Inflammatory macrophage (primary cell): ENCODE measurements at regions not wholly inside any gene's neighbourhood (a gene's known extent, or its start where the extent isn't known, plus 50 kb on each side); places are given as distances from the start of the nearest gene placed in this dataset.

ENCODE experiments used
- DNase-seq, 2 donors: peaks; one replicate each; pipeline ENCODE4 v3.0.0-alpha.2; 2020 to 2022

DNA sequence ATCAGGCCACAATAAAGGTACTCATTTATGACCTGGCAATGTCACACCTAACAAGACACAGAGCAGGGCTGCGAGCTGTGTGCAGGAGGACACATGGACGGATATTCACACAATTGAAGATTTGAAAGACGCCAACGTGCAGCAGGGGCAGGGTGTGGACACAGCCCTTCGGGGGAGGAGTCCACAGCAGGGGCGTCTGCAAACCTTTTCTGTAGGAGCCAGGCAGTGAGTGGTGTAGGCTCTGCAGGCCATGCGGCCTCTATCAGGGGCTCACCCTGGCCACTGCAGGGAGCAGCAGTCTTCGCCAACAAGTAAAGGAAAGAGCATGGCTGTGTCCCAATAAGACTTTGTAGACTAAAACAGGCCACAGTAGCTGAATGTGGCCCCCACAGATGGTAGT, 125.7 kb upstream of the SNTG2 start:
- DNase-seq: no peak

GRCh38 chr2:824524-824923, 126.1 kb upstream of the SNTG2 start:
- no peak for DNase-seq

DNA sequence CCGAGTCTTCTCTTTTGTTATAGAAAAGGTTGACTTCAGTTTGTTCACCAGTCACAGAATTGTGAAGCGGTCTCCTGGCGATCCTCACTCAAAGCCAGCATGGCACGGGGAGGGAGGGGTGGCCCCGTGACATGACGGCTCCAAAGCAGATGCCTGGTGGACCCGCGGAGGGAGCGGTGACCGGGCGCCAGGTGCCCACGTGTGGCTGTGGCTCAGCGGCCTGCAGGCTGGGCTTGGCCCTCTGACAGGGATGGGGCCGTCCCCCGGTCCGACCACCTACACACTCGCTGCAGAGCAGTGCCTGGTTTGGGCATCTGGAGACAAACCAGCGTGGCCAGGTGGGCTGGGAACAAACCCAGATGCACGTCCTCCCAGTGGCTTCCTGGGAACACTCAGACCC, 129.1 kb upstream of the SNTG2 start:
- DNase-seq: no peak

- DNase-seq: no peak
These were observed 131.0 kb upstream of the SNTG2 start for GRCh38 chr2:819601-820000.

- DNase-seq: no peak
These were observed 131.5 kb upstream of the SNTG2 start for GRCh38 chr2:819121-819520.

- DNase-seq: no peak
These were observed 133.2 kb upstream of the SNTG2 start for GRCh38 chr2:817336-818015.

DNA sequence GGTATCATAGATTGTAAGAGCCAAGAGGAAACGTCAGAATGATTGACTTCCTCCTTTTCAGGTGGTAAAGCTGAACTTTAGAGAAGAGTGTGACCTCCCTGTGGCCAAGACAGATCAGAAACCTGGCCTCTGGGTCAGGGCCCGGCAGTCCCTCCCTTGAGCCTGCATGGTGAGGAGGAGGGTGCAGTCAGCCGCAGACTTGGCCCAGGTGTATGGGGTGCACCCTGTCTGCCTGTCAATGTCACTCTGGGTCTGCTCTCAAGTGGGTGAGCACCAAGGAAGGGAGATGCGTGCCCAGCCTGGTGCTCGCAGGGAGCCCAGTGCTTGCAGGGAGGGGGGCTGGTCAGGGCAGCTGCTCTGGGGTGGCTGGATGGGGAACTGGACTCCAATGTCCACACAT, 134.4 kb upstream of the SNTG2 start:
- DNase-seq: no peak

- DNase-seq: no peak
These were observed 133.2 kb upstream of the TMEM18 start for GRCh38 chr2:810397-810796.

DNA sequence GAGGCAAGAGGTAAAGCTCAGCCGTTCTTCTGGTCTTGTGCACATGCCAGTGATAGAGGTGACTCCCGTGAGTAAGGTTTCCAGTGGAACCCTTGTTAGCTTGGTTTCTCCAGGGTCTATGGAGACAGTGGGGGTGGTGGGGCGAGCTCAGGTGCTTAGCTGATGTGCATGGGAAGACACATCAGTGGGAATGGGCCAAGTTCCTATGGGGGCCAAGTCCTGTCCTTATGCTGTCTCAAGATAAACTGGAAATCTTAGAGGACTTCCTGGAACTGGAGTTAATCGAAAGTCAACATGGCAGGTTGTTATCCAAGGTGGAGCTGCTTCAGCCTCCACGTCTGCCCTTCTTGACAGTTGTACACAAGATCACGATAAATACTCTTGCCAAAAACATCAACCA, 130.1 kb upstream of the TMEM18 start:
- DNase-seq: no peak

DNA sequence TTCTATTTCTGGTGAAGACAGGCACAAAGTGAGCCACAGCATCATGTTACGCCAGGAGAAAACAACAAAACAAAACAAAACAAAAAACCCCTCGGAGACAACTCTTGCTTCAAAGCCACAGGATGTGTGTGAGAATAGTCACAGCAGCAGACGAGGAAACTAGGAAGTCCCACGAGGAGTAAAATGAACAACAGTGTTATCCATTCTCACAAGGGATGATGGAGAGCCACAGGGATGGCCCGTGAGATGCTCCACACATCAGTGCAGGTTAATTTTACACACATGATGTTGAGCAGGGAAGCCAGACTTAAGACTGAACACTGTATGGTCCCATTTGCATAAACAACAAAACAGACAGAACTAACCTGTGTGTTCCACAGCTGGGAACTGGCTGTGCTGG, 128.5 kb upstream of the TMEM18 start:
- no peak for DNase-seq

DNA sequence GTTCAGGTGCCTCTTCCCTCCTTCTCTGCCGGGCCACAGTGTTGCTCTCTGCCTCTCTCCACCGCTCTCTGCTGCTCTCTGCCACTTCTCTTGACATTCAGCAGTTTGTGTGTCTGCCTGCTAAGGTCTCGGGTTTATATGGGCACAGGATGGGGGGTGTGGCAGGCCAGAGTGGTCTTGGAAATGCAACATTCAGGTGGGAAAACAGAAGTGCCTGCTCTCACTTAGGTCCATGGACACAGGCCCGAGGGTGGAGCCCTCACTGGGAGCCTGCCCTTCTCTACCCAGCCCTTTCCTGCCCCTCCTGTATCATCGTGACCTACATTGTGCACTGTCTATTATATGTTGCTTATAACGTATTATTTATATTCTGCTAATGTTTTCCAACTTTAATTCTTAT, 120.8 kb upstream of the TMEM18 start:
- no peak for DNase-seq

GRCh38 chr2:797556-797955, 120.3 kb upstream of the TMEM18 start:
- DNase-seq: no peak

DNA sequence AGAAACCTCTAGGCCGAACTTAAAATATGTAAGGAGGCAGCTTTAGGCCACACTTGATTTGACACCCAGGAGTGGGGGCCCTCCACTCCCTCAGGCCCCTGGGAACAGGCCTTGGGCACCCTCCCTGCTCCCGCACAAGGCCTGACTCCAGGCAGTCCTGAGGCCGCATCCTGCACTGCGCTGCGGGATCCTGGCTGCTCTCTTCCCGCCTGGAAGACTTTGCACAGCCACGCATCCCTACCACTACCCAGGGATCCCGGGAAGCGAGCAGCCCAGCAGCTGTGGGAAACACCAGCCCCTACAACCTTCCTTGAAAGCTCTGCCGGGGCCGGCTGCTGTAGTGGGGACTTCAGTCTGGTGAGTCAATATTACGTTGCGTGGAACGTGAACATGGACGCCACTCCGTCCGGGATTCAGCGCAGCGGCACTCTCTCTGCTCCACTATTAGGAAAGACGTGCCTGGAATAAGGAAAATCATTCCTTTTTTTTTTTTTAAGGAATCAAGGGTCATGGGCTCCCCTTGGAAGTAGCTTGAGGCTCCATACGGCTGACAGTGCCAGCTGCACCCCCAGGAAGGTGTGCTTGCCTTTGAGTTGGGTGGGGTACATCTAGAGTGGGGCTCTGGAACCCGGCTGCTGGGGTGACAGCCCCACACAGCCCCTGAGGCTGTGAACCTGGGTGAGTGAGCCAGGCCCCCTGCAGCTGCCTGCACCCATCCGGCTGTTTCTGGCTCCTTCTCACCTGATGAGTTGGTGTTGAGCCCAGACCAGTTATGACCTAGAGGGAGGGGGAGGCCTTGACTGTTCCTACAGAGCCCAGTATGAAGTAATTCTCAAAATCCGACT, 119.2 kb upstream of the TMEM18 start:
- no peak for DNase-seq

GRCh38 chr2:795531-796041, 118.4 kb upstream of the TMEM18 start:
- no peak for DNase-seq

DNA sequence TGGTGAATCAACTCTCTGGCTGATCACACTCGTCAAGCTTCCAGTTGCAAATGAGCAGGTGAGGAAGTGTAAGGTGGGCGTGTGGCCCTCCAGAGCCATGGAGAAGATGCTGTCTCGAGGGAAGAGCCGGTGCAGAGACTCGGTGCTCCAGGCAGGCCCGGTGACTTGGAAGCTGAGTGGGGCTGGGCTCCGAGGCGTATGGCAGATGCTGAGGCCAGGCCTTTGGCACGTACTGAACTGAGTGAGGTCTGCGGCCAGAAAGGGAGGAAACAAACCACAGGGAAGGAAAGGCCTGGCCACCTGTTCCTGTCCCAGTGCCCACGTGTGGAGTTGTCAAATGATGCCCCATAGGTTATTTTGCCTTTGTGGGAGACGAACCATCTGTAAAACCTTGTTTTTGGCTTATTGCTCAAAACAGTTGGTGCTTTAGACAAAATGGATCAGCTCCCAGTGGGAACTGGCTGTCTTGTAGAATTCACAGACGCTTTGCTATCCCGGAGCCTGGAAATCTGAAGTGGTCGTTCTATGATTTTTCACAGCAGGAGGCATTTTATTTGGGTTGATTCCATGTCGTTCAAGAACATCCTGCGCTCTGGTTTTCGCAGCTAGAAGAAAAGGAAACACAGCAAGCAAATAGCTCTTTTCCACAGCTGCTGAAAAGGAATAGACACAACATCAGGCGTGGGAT, 117.5 kb upstream of the TMEM18 start:
- no peak for DNase-seq

DNA sequence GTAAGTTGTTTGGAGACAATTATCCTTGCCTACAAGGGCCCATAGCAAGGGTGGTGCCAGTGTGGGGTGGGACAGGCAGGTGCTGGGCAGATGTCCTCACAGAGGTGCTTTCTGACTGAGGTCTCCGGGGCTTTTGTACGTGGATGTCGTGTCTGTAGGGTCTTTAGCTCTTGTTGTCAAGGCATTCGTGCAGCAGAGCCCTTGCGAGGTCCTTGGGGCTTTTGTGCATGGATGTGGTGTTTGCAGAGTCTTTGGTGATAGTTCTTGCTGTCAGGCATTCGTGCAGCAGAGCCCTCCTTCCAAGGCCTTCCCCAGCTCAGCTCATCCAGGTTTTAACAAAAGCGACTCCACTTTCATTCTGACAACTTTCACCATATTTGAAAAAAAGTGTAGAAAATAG, 116.0 kb upstream of the TMEM18 start:
- DNase-seq: no peak

- no peak for DNase-seq
These were observed 115.5 kb upstream of the TMEM18 start for GRCh38 chr2:792687-793086.

DNA sequence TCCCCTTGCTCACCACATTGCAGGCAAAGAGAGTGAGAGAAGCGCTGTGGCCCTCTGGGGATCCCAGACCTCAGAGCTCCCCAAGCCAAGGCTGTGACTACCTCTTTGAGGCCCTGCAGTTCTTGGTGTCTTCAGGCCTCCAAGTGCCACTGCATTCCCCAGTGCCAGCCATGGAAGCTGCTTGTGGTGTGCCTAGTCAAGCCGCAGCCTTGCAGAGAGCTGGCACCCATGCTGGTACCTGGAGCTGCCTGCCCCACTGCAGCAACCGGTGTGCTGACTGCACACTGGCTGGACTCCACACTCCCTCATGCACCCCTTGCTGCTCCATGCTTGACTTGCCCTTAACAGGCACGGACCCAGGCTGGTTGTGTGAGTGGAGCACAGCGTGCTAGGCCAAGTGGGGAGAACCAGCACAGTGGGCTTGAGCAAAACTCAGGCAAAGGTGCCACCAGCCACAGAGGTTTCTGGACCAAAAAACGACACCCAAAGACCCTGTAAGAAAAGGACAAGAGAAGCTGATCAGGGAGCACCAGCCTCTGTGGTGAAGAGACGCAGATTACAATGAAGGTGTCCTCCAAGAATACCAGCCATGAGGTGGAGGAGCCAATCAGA, 113.5 kb upstream of the TMEM18 start:
- DNase-seq: no peak

DNA sequence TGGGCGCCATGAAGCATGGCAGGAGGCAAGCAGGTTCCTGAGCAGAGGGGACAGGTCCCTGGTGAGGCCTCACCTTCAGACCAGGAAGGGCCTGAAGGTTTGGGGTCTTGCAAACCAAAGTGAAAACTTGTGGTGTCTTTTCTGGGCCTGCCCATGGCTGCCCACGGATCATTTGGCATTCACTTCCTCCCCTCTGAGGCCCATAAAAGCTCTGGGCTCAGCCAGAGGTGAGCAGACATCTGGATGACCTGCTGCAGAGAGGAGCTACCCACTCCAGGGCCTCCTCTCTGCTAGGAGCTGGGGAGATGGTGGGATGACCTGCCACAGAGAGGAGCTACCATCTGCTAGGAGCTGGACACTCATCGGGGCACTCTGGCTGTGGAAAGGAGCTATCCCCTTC, 112.9 kb upstream of the TMEM18 start:
- DNase-seq: no peak

GRCh38 chr2:789529-789928, 112.3 kb upstream of the TMEM18 start:
- no peak for DNase-seq

- DNase-seq: no peak
These were observed 111.2 kb upstream of the TMEM18 start for GRCh38 chr2:788227-789032.

DNA sequence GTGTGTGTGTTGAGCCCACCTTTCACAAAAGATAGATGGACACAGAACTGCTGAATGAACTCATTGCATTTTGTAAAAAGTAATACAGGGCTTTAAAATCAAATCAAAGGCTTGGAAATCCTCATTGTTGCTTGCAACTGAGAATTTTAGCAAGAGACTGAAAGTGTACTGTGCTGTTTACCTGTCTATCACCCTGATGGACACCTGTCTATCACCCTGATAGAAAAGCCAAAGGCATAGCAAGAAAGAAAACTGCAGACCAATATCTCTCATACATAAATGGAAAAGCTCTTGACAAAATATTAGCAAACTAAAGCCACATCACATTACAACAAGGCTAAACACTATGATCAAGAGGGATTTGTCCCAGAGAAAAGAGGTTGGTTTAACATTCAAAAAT, 107.5 kb upstream of the TMEM18 start:
- DNase-seq: no peak
